Activated B cell treated with CpG ODN at 0.5 μM for 24 hours (primary cell): ENCODE measurements at regions not wholly inside any gene's neighbourhood (a gene's known extent, or its start where the extent isn't known, plus 50 kb on each side); places are given as distances from the start of the nearest gene placed in this dataset.

ENCODE experiments used
- ATAC-seq: fragments of 200-7000 bp; cut with Tn5 transposase; one replicate; pipeline ENCODE4 v1.10.0; 2021; ENCODE audit warnings: low read depth, mild to moderate bottlenecking, moderate library complexity
- CTCF ChIA-PET: fragments of 350-600 bp; sonication (Branson Sonifier 250); formaldehyde crosslinking; loops from one replicate; lab custom pipeline; 2021; ENCODE audit warnings: antibody characterized with exemption; lab: Charles Lee
- POLR2A ChIA-PET: fragments of 350-600 bp; sonication (Branson Sonifier 250); formaldehyde crosslinking; loops from one replicate; lab custom pipeline; 2021; ENCODE audit warnings: antibody characterized with exemption; lab: Charles Lee
- DNase-seq: peaks from one replicate; pipeline ENCODE4 v3.0.0; 2022
- H3K27ac Mint-ChIP-seq: one replicate; pipeline ENCODE4 v1.8.0; 2020; ENCODE audit warnings: mixed read lengths
- H3K27me3 Mint-ChIP-seq: one replicate; pipeline ENCODE4 v1.8.0; 2021; ENCODE audit warnings: mixed read lengths
- H3K36me3 Mint-ChIP-seq: one replicate; pipeline ENCODE4 v1.8.0; 2021; ENCODE audit warnings: low read depth, mixed read lengths
- H3K4me1 Mint-ChIP-seq: one replicate; pipeline ENCODE4 v1.8.0; 2021; ENCODE audit warnings: mixed read lengths
- H3K4me3 Mint-ChIP-seq: one replicate; pipeline ENCODE4 v1.8.0; 2020; ENCODE audit warnings: mild to moderate bottlenecking, mixed read lengths
- H3K9me3 Mint-ChIP-seq: one replicate; pipeline ENCODE4 v1.8.0; 2020; ENCODE audit warnings: mixed read lengths
- CTCF ChIP-seq: fragments of 200-600 bp; IDR thresholded peaks from one replicate; pipeline ENCODE4 v1.8.0; 2022; ENCODE audit warnings: antibody characterized with exemption, mild to moderate bottlenecking
- intact Hi-C: fragments of 100-400 bp; cut with micrococcal nuclease; formaldehyde crosslinking; loops from one replicate; pipeline ENCODE4 v1.15.1; 2024

GRCh38 chr13:32837973-32838927, 178.0 kb upstream of the KL start:
- no peak for ATAC-seq
- no peak for TF ChIP-seq CTCF
- Mint-ChIP-seq H3K27ac (peak overlapping the region; percentile 35), H3K27me3 (no peaks in the 10 kb centered on the region), H3K4me1 (peaks cover 30% of the 10 kb centered on the region), H3K4me3 (peak overlapping the region; percentile 11), H3K9me3 (peaks cover 12% of the 10 kb centered on the region), H3K36me3 (no peaks in the 10 kb centered on the region)
- ChIA-PET CTCF (no interaction called here), POLR2A (no interaction called here)
- intact Hi-C loops = no loop called here
- no peak for DNase-seq

- H3K9me3 Mint-ChIP-seq = peaks cover 6% of the 10 kb centered on the region
- intact Hi-C loops = no loop called here
- H3K36me3 Mint-ChIP-seq = no peaks in the 10 kb centered on the region
- H3K27me3 Mint-ChIP-seq = no peaks in the 10 kb centered on the region
- DNase-seq (no peak), ATAC-seq (peak; percentile 45)
- H3K4me1 Mint-ChIP-seq = peaks cover 30% of the 10 kb centered on the region
- TF ChIP-seq CTCF = no peak
- H3K27ac Mint-ChIP-seq = peak overlapping the region; percentile 35
- H3K4me3 Mint-ChIP-seq = peak overlapping the region; percentile 11
- POLR2A ChIA-PET = no interaction called here
- CTCF ChIA-PET = no interaction called here
These were observed 177.3 kb upstream of the KL start for GRCh38 chr13:32838945-32839344.

GRCh38 chr13:32840113-32840512, 176.1 kb upstream of the KL start:
- ChIA-PET POLR2A (no interaction called here), CTCF (no interaction called here)
- TF ChIP-seq CTCF = no peak
- intact Hi-C loops = no loop called here
- no peak for ATAC-seq
- Mint-ChIP-seq H3K27me3 (no peaks in the 10 kb centered on the region), H3K36me3 (no peaks in the 10 kb centered on the region), H3K4me1 (peaks cover 30% of the 10 kb centered on the region), H3K27ac (no peak overlapping the region), H3K9me3 (peaks cover 8% of the 10 kb centered on the region), H3K4me3 (no peak overlapping the region)
- DNase-seq = no peak

- POLR2A ChIA-PET = no interaction called here
- TF ChIP-seq CTCF = no peak
- DNase-seq = no peak
- ATAC-seq = no peak
- H3K27ac Mint-ChIP-seq = no peak overlapping the region
- H3K27me3 Mint-ChIP-seq = no peaks in the 10 kb centered on the region
- peaks cover 2% of the 10 kb centered on the region for H3K9me3 Mint-ChIP-seq
- peaks cover 30% of the 10 kb centered on the region for H3K4me1 Mint-ChIP-seq
- H3K36me3 Mint-ChIP-seq = no peaks in the 10 kb centered on the region
- H3K4me3 Mint-ChIP-seq = no peak overlapping the region
- CTCF ChIA-PET = no interaction called here
- intact Hi-C loops = no loop called here
These were observed 175.1 kb upstream of the KL start for GRCh38 chr13:32840989-32841713.
